C1 segment of cervical spinal cord (tissue), 14 donors: ENCODE measurements at regions not wholly inside any gene's neighbourhood (a gene's known extent, or its start where the extent isn't known, plus 50 kb on each side); places are given as distances from the start of the nearest gene placed in this dataset.
"Not testable (repeated sequence)": the region's sequence is repeated elsewhere in the genome, so short reads cannot be mapped to it uniquely, and the experiment has no call there.

Experiments used
- DNase-seq, 14 donors: peaks; one replicate each; lab custom pipeline; 2025; lab: John Stamatoyannopoulos, UW

DNA sequence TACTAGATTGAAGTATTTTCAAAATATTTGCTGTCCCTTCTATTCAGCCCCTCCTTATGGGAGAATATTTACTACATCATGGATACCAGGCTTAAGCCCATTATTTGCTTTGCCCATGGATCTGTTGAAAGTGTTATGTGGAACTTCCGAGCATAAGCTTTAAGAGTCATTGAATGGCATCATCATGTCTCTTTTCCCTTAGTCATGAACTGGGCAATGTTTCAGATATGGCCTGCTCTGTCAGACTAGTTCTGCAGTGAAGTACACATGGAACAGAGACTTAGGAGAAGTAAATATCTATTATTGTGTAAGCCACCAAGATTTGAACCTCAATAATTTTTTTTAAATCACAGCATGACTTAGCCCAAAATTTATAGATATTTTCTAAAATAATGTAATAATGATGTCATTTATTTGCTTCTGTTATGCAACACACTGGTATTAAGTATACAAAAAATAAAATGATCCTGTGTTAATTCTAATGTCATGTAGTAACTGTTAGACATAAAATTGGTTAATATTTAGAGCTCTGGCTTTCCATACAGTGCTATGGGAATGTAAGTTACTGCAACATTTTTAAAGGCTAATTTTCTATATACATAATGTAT, 1097.3 kb downstream of the SLC16A7 start:
- no peak for DNase-seq

DNA sequence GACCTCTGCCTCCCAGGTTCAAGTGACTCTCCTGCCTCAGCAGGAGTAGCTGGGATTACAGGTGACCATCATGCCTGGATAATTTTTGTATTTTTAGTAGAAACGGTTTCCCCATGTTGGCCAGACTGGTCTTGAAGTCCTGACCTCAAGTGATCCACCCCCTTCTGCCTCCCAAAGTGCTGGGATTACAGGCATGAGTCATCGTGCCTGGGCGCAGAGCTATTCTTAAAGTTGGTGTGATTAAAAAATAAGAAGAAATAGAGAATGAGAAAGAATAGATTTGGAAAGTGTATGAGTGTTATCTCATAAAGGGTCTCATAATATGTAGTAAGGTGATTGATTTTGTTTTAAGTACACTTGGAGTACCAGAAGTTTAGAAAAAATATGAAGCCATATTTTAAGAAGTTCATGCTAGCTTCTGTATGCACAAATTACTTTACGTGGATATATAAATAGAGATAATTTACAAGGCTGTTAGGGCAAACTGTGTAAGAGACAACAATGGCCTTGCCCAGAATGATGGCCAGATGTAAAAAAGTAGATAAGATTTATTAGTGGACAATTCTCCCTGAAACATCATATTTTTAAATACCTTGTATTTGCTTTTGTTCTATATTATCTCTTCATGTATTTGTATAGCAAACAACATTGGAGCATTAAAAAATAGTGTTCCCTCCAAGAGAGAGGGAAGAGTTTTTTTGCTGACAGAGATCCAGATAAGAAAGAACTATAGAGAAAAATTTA, 1108.5 kb downstream of the SLC16A7 start:
- DNase-seq: no peak

DNA sequence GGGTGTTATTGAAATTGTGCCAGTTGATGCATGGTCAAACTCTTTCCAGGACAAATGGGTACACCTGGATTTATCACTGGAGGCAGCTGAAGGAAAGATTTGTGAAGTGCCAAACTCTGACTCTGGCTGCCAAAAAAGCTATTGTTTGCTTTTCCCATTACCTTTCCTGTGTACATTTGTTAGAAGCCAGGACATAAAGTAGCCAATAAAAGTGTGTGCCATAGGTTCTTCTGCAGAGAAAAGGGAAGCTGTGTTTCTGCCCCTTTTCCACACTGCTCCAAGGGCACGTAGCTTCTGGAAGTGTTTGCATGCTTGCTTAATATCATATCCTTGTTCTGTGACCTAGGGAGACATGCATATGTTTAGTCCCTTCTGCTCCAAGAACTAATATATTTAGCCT, 1114.4 kb downstream of the SLC16A7 start:
- no peak for DNase-seq

DNA sequence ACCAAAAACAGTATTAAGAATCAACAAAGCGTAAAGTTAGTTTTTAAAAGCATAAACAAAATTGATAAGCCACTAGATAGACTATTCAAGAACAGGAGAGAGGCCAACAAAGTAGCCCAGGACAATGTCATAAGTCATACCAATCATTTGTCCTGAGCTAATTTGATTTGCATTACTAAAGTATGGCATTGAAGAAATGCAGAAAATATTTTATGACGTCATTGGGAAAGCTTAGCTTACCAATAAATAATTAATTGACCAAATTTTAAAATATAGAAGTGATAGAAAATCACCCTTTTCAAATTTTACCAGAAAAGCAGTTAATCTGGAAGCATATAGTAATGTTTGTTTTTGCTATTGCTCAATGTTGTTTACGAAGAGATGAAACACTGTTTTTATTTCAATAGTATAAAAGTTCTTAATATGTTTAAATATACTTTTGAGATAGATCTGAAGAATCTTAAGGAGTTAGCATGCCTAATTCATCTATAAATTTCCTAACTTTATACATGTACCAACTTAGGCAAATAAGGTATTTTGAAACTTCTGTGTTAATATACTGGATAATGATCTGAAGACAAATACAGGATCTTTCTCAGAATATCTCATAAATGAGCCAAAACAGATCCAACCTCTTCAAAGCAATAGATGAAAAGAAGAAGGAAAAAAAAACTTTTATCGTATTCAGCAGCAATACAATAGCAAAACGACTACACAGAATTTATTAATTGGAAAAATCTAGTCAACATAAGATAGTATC, 1118.5 kb downstream of the SLC16A7 start:
- DNase-seq: no peak

DNA sequence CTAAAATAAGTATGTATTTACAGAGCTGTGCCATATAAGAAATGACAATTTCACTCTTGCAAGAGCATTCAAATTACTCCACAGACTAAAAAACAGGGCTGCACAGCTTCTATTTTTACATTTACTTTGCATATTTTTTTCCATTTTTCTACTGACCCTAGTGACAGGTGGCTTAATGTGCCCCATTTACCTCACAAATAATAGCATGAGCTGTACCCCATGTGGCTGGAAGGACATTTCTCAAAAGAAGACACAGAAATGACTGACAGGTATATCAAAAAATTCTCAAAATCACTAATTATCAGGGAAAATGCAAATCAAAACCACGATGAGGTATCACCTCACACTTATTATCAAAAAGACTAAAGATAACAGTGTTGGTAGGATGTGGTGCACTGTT, 1128.6 kb downstream of the SLC16A7 start:
- DNase-seq: no peak

DNA sequence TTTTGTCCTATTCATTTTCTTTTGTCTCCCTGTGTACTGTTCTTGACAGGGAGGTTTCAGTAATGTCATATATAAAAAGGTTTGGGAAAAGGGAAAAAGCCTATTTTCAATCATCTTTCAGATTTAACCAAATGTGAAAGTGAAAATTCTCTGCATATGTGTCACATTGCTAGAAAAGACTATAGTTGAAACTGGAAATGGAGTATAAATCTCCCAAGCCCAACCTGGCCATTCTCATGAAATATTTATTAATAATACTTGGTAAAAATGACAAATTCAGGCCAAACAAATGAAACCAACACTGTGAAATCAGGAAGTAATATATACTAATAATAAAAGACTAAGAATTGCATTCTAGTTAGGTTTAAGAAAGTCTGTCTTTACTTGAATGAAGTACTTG, 1129.2 kb downstream of the SLC16A7 start:
- DNase-seq: no peak

DNA sequence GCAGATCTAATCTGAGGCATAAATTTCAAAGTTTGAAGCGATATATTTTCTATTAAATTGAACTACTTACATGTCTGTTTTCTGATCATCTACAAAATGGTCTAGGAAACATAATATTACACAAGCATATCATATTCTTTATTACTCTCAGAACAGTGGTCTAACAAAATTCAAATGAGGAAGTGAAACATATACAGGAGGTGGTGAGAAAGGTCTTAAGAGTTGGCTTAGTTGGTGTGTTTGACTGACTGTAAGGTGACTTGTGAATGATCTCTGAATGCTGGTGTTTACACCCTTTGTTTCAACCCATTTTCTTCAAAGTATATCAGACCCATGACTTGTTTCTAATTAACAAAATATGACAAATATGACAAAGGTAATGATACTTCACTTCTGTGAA, 1156.8 kb downstream of the SLC16A7 start:
- no peak for DNase-seq

DNA sequence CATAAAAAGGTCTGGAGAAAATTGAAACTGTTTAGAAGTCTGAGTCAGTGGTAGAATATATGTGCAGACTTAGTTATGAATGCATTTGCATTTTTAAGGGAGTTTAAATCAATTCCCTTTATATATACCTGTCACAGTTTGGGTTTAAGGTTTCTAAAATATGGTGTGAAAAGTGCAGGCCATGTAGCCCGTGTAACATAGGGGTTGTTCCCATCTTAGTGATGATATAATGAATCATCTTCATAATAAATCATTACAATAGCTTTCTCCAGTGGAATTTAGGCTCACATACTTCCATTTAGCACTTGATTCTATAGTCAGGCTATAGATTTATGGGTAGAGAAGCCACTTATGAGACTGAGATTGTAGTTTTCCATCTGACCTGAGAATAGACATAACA, 1162.4 kb downstream of the SLC16A7 start:
- DNase-seq: no peak

DNA sequence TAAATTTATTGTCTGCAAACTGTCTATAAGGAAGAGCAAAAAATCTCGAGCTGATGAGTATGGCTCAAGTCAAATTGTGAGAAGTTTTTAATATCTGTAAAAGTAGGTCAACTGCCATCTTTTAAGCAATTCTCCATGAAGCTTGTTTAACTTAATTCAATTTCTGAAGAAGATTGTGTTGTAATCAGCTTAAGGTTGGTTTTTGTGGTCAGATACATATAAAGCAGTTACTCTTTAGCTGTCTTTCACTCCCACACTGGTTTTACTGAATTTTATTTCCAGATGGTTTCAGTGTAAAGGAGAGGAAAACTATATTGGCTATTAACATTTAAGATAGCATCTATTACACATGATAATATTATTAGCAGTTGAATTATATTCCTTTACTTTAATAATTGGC, 1165.1 kb downstream of the SLC16A7 start:
- DNase-seq: no peak

DNA sequence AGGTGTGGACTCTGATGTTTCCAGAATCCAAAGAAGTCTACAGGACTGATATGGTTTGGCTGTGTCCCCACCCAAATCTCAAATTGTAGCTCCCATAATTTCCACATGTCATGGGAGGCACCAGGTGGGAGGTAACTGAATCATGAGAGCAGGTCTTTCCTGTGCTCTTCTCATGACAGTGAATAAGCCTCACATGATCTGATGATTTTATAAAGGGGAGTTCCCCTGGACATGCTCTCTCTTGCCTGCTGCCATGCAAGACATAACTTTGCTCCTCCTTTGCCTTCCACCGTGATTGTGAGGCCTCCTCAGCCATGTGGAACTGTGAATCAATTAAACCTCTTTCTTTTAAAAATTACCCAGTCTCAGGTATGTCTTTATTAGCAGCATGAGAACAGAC, 1205.3 kb downstream of the SLC16A7 start:
- not testable (repeated sequence) for DNase-seq

DNA sequence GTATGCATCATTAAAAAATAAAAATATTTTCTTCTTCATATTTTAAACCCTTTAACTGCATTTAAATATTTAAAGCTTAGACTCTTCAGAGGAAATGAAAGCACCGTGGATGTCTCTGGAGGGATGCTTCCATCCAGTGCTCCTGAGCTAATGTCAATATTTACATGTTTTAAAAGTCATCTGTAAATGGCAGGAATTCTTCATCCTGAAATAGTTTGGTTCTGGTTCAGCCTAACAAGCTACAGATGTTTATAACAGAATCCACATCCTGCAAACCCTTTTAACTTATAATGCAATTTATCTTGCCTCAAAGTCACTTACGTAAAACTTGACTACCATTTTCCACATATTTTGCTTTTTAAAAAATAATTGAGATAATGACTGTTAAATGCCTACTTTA, 1207.3 kb downstream of the SLC16A7 start:
- no peak for DNase-seq

DNA sequence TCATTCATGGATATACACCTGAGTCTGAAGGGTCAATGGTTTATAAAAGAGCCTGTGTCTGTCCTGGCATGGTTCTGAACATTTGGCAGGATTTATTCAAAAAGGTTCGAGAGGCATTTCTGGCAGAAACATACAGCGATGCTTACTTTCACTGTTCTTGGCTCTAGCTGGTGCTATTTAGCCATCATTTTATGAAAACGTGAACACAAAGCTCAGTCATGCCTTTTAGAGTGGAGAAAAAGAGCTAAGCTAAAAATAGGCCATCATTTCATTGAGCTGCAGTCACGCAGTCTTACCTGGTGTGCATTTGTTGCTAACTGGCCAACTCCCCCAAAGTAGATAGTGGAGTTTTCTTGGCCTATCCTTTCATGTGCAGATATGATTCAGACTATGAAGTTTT, 1209.5 kb downstream of the SLC16A7 start:
- DNase-seq: no peak

DNA sequence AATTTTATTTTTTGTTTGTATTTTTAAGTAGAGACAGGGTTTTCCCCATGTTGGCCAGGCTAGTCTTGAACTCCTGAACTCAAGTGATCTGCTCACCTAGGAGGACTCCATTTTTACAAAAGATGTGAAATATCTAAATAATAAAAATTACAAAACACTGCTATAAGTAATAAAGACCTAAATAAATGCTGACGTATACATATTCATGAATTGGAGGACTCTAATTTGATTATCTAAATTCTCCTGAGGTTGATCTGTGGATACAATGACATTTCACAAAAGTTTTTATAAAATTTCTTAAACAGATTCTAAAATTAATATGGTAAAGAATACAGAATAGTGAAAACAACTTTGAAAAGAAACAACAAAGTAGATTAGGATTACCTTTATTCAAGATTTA, 1224.0 kb downstream of the SLC16A7 start:
- DNase-seq: no peak

DNA sequence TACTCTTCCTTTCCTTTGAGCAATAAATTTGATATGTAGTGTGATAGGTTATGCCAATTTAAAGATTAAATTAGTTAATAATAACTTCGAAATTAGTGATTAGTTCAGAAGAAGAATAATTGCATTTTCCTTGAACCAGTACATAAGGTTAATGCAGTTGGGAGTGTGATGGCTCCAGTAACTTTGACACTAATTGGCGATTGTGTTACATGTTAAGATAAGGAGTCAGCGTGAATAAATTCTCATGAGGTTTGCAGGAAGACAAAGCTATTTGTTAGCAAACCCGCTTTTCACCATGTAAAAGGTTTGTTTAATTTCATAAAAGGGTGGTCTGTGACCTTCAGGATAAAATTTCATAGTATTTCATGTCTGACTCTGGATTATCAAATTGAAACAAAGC, 1226.8 kb downstream of the SLC16A7 start:
- DNase-seq: no peak

DNA sequence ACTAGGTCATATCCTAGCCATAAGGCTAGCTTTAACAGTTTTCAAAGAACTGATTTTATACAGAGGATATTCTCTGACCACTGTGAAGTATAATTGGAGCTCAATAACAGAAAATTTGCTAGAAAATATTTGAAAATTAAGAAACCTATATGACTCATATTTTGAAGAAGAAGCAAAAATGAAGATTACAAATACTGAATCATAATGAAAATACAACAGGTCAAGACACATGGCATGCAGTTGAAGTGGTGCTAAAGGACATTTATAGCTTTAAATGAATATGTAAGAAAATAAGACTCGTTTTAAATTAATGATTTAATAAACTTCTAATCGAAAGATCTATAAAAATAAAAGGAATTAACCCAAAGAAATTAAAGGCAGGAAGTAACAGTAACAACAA, 1234.6 kb downstream of the SLC16A7 start:
- no peak for DNase-seq

DNA sequence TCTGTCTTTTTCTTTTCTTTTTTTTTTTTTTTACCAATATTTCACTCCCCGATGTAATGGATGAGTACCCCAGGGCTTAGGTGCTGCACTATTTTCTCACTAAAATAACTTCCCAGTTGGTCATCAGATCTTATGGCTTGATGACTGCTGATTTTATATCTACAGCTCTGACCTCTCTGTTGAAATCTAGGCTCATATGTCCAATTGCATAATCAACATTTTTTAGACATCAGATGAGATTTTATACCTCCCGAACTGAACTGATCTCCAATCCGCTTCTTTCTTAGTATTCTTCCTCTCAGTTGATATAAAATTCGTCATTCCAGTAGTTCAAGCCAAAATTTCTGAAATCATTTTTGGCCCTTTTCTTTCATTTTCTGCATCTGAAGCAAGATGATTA, 1236.5 kb downstream of the SLC16A7 start:
- no peak for DNase-seq

DNA sequence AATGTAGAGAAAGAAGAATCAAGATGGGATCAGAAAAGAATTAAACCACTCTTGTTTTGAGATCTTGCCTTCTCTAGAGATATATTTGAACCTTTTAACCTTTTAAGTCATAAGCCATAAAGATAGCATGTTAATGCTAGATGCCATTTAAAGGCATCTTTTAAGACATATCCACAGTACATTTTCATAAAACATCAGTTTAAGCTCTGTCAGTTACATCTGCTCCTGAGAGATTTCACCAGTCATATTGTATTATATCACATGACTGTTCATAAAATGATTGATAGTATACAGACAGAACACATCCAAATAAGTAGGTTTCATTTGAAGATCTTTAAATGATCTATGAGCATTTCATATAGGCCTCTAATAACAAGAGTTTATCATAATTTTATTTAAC, 1238.5 kb downstream of the SLC16A7 start:
- no peak for DNase-seq

DNA sequence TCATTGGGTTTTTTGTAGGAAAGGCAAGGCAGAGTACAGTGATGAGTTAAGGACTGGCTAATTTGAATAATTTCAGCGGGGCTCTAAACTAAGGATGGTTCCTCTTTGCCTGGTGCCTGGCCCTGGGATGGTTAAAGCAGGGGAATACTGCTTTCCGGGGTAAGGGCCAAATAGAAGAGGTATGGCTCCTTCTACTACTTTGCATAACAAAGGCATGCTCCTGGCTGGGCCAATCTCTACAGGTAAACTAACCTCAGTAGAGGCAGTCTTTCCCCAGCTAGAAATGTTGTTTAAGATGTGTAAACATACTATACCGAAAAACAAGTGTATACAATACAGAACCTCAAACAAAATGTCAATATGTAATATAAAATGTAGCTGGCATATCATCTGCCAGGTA, 1239.0 kb downstream of the SLC16A7 start:
- DNase-seq: no peak

DNA sequence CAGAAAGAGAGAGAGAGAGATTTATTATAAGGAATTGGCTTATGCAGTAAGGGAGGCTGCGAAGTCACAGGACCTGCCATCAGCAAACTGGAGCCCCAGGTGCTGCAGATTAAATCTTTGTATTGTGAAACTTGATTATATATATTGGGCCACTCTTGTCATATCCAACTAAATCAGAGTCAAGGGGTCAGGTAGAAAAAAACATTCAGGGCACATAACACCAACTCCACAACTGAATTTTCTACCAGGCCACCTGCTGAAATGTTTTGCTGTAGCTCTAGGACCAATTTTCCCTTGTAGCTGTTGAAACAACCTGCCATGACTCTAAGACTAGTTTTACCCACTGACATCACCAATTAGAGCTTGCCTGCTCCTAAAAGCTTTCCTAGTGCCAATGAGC, 1240.8 kb downstream of the SLC16A7 start:
- no peak for DNase-seq

DNA sequence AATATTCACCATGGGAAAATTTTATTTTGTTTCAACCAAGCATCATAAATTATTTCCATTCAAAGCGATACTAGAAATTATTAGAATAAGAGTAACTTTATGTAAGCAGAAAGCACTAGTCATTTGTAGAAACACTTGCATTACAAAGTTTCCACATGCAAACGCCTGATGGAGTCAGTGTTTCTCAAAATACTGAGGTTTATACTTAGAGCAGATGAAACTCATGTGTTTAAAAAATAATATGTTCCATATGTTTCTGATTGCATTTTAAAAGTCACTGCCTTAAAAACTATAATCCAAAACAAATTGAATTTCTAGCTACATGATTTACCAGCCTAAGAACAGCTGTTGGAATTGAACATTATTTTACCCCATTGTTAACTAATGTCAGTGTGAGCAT, 1246.4 kb downstream of the SLC16A7 start:
- no peak for DNase-seq

DNA sequence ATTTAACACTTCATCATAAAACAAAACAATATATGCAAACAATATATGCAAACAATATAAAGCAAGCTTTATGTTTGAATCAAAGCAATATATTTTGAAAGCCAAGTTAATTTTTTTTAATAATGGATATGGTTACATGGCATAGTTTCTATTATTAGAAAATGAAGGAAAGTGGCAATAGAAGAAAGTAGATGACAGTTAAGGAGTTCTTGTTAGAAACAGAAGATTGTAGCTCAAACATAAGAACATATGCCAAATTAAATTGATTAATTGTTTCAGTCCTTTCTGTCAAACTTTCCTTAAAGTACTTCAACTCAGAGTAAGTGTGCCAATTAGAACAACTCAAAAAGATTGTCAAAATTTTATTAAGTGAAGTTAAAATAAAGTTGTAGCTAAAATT, 1248.3 kb downstream of the SLC16A7 start:
- DNase-seq: no peak

DNA sequence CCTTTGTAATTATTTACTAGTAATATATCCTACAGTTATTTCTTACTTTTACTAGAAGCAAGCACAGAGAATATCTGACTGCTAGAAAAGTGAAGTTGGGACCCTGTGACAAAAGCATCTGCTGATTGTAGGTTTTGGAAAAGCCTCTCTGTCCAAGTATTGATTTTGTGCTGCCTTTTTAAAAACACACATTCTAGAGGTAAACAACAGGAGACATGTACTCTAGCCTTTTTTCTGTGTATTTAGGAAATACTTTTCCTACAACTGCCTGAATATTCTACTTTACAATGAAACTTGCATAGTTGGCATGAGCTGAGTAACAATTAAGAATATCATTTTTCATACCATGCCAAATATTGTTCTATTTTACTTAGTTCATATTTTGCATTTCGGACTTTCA, 1249.0 kb downstream of the SLC16A7 start:
- DNase-seq: no peak

DNA sequence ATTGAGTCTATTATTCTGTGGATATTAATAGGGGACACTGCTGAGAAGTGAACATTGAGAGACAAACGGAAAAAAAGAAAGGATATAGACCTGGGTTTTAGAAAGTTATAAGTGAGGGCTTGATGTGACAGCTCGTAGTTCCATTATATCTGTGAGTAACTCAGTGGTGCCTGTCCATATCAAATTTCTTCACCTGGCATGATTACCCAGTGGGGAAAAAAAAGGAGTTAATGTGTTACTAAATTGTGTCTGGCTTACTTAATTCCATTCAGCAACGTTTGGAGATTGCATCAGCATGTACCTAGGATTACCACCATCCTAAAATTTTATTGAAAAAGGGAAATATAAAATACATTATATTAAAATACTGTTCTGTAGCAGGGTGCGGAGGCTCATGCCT, 1249.9 kb downstream of the SLC16A7 start:
- DNase-seq: no peak
